SIG-M5 (cell line): ENCODE measurements at regions not wholly inside any gene's neighbourhood (a gene's known extent, or its start where the extent isn't known, plus 50 kb on each side); places are given as distances from the start of the nearest gene placed in this dataset.

ENCODE experiments used
- DNase-seq: peaks from one replicate; lab custom pipeline; 2025; lab: John Stamatoyannopoulos, UW

DNA sequence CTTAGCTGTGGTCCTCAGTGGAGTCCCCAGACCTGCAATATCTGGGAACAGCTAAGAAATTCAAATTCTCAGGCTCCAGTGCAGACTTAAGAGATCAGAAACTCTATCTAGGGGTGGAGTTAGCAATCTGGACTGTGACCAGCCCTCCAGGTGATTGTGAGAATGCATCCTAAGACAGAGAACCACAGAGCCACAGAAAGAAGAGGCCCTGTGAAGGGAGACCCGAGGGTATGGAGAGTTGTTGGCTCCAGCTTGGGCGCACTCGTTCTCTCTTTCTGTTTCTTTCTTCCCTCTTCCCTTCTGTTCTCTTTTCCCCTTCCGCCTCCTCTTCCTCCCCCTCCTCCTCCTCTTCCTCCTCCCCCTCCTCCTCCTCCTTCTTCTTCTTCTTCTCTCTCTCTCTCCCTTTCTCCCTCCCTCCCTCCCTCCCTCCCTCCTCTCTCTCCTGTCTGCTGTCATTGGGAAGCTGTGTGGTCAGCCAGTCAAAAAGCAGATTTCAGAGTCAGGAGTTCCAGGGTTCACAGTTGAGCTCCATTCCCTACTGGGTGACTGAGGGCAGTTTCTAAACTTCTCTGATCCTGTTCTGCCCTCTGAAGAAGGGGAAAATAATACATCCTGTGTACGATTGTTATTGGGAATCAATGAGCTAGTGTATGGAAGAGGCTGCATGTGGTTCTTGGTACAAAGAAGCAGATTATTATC is 62.1 kb upstream of the STEAP1B start:
- DNase-seq, result no peak

DNA sequence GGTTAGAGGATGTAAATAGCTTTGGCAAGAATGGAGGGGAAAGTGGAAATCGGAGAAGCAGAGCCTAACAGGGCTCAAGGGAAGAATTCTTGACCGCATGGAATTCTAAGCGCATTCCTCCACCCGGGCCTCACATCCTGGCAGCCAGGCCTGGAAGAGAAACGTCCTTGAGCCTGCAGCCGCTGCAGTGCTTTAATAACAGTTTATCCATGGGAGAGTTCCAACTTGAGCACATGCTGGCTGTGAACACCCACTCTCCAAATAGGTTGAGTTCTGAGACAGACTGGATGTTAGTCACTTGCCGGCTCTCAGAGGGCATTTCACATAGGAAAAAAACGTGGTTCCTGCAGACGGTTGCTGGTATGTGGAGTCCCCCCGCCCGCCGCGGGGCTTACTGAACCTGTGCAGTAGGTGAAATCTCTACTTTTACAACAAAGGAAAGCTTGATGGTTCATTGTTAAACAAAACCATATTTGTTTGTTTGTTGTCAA is 61.4 kb upstream of the STEAP1B start:
- DNase-seq, result no peak

DNA sequence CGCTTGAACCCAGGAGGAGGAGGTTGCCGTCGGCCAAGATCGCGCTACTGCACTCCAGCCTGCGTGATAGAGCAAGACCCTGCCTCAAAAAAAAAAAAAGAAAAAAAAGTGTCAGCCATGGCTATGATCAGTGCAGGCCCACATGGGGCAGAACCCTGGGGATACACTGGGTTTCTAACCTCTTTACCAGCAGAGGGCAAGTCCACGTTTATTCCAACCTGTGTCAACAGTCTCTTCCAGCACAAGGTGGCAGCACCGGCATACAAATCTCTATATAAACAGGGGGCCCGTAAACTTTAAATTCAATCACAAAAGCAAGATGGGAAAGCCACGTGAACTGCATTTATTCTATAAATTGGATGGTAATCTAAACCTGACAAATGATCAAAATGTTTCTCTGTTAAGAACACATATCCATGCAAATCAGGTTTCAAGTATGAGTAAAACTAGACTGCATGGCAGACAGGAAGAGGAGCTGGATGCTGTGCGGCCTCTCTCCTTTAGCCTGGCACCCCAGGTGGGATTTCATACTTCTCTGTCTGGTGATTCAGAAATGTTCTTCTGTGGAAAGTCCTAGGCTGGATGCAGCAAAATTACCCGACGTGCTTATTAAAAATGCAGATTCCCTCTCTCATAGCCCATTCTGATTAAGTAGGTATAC is 60.0 kb upstream of the STEAP1B start:
- no peak for DNase-seq

- no peak for DNase-seq
Observed at GRCh38 chr7:22557167-22557566, 57.2 kb upstream of the STEAP1B start.

- DNase-seq, result no peak
Observed at GRCh38 chr7:22555476-22555875, 55.5 kb upstream of the STEAP1B start.

GRCh38 chr7:22554184-22554583 is 54.2 kb upstream of the STEAP1B start:
- DNase-seq, result no peak

DNA sequence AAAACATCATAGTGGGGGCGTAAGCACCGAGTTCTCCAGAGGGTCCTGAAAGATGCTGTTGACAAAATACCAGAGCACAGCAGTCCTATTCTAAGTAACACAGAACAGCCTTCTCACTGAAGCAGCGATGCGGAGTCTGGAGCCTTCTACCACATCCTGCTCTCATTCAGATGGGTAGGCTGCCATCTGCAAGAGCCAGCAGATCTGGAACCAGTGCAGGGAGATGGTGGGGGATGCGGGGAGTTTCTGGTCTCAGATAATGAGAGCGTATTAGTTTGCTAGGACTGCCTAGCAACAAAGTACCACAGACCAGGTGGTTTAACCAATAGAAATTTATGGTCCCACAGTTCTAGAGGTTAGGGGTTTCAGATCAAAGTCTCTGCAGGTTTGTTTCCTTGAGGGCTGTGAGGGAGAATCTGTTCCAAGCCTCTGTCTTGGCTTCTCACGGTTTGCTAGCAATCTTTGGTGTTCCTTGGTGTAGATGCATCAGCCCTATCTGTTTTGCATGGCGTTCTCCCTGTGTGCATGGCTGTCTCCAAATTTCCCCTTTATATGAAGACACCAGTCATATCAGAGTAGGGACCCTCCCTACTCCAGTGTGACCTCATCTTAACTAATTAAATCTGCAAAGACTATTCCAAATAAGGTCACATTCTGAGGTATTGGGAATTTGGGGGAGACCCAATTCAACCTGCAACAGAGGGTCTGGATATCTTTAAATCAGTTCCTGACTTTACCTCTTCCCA is 52.0 kb upstream of the STEAP1B start:
- DNase-seq, result no peak

DNA sequence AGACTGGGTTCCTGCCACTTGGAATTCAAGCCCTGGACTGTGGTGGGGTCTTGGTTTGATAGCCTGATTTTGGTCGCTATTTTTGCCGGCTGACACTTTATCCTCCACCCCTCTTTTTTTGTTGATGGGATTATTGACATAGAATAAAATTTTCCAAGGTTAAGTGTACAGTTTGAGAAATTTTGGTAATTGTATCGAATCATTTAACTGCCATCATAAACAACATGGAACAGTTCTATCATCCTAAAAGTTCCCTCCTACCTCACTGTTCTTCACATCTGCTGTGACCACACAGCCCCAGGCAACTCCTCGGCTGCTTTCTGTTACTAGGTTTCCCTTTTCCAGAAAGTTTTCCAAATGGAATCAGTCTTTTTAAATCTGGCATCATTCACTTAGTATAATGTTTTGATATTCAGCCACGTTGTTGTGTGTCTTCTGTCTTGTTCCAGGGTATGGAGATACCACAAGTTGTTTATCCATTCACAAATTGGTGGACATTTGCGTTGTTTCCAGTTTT is 50.6 kb upstream of the STEAP1B start:
- DNase-seq, result no peak

- DNase-seq, result no peak
Observed at GRCh38 chr7:22549667-22550513, 49.9 kb upstream of the STEAP1B start.
